Thyroid gland (tissue), 4 donors: ENCODE measurements at regions not wholly inside any gene's neighbourhood (a gene's known extent, or its start where the extent isn't known, plus 50 kb on each side); places are given as distances from the start of the nearest gene placed in this dataset.
"Not testable (repeated sequence)": the region's sequence is repeated elsewhere in the genome, so short reads cannot be mapped to it uniquely, and the experiment has no call there.

Experiments
- DNase-seq, 2 donors: peaks; one replicate each; pipeline ENCODE4 v3.0.0-alpha.2; 2019
- H3K27ac ChIP-seq, 3 donors: fragments of 200-600 bp; sonication (generic); 1 replicate in 2 of 3; 2 replicates in 1 of 3; pipeline ENCODE4 v1.5.1; 2016 to 2019; ENCODE audit warnings: mild to moderate bottlenecking in 1 of 3, moderate library complexity in 1 of 3
- H3K27me3 ChIP-seq: fragments of 200-600 bp; sonication (generic); one replicate; pipeline ENCODE4 v1.5.1; 2019
- H3K36me3 ChIP-seq, 2 donors: fragments of 200-600 bp; sonication (generic); one replicate each; pipeline ENCODE4 v1.5.1; 2016 to 2019
- H3K4me1 ChIP-seq, 2 donors: fragments of 200-600 bp; sonication (generic); one replicate each; pipeline ENCODE4 v1.5.1; 2017 to 2019
- H3K4me3 ChIP-seq, 3 donors: fragments of 200-600 bp; sonication (generic); replicated peaks in 1 of 3; 1 replicate in 2 of 3; 2 replicates in 1 of 3; pipeline ENCODE4 v1.5.1; 2016; ENCODE audit warnings: mild to moderate bottlenecking in 1 of 3
- H3K9me3 ChIP-seq: fragments of 200-600 bp; sonication (generic); one replicate; pipeline ENCODE4 v1.5.1; 2017
- CTCF ChIP-seq, 6 experiments: fragments of 200-600 bp in 3 of 6; fragments of 450-650 bp in 3 of 6; sonication (generic) in 3 of 6; IDR thresholded peaks; one replicate each; pipeline ENCODE4 v1.5.1; 2016 to 2019; ENCODE audit warnings: antibody characterized with exemption in 6 of 6, mild to moderate bottlenecking in 2 of 6, inconsistent platforms in 1 of 6, moderate library complexity in 1 of 6
- POLR2A ChIP-seq, 2 donors: fragments of 450-650 bp; IDR thresholded peaks; one replicate each; pipeline ENCODE4 v1.6.1; 2017; ENCODE audit warnings: antibody characterized with exemption in 2 of 2, mild to moderate bottlenecking in 2 of 2, moderate library complexity in 1 of 2
- WGBS, 2 donors: methylation state at CpG; one replicate each; pipeline ENCODE4 v1.1.5; 2017; 5-methylcytosine and 5-hydroxymethylcytosine counted together
- intact Hi-C: fragments of 100-400 bp; cut with DNase I; formaldehyde crosslinking; loops from one replicate; pipeline ENCODE4 v1.15.1; 2023

- Histone ChIP-seq H3K4me1 (peaks cover 9% of the 10 kb centered on the region in 2 donors), H3K4me3 (no peak overlapping the region), H3K27me3 (no peaks in the 10 kb centered on the region), H3K27ac (no peak overlapping the region), H3K36me3 (no peaks in the 10 kb centered on the region), H3K9me3 (no peaks in the 10 kb centered on the region)
- DNase-seq = no peak
- WGBS, 2 donors = 84 to 91% methylated on average over 5 of the region's 5 CpGs
- intact Hi-C loops = no loop called here
- no peak for TF ChIP-seq CTCF (IDR thresholded peaks at IDR 0.05)
- no peak for TF ChIP-seq POLR2A (IDR thresholded peaks at IDR 0.05)
These were observed 338.2 kb upstream of the TNRC6C start for GRCh38 chr17:77620282-77620681.

GRCh38 chr17:77622084-77622483 lies 336.4 kb upstream of the TNRC6C start:
- H3K36me3 ChIP-seq, H3K27ac ChIP-seq, intact Hi-C loops, H3K27me3 ChIP-seq, DNase-seq, H3K4me3 ChIP-seq, H3K9me3 ChIP-seq, H3K4me1 ChIP-seq: not testable (repeated sequence)
- 97 to 98% methylated on average over 6 of the region's 6 CpGs for WGBS, 2 donors

- 78 to 86% methylated on average over 4 of the region's 4 CpGs for WGBS, 2 donors
- Histone ChIP-seq H3K27me3 (no peaks in the 10 kb centered on the region), H3K27ac (no peak overlapping the region), H3K9me3 (no peaks in the 10 kb centered on the region), H3K4me3 (no peak overlapping the region), H3K4me1 (no peaks in the 10 kb centered on the region), H3K36me3 (no peaks in the 10 kb centered on the region)
- DNase-seq = no peak
- intact Hi-C loops = no loop called here
- no peak for TF ChIP-seq POLR2A (IDR thresholded peaks at IDR 0.05)
- no peak for TF ChIP-seq CTCF (IDR thresholded peaks at IDR 0.05)
These were observed 335.9 kb upstream of the TNRC6C start for GRCh38 chr17:77622647-77623046.

DNA sequence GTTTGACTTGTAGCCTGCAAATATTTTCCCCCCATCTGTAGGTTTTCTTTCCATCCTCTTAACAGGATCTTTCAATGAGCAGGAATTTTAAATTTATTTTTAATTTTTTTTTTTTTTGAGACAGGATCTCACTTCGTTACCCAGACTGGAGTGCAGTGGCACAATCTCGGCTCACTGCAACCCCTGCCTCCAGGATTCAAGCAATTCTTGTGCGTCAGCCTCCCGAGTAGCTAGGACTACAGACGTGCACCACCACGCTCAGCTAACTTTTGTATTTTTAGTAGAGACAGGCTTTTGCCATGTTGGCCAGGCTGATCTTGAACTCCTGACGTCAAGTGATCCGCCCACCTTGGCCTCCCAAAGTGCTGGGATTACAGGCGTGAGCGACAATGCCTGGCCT lies 335.2 kb upstream of the TNRC6C start:
- H3K27ac ChIP-seq, DNase-seq, H3K27me3 ChIP-seq, H3K9me3 ChIP-seq, H3K4me1 ChIP-seq, intact Hi-C loops, H3K4me3 ChIP-seq, H3K36me3 ChIP-seq: not testable (repeated sequence)
- WGBS, 2 donors = 89 to 96% methylated on average over 10 of the region's 10 CpGs

- intact Hi-C loops = no loop called here
- no peak overlapping the region for H3K4me3 ChIP-seq
- no peaks in the 10 kb centered on the region for H3K4me1 ChIP-seq
- no peak overlapping the region for H3K27ac ChIP-seq
- no peak for DNase-seq
- H3K9me3 ChIP-seq = no peaks in the 10 kb centered on the region
- 79 to 87% methylated on average over 2 of the region's 2 CpGs for WGBS, 2 donors
- H3K36me3 ChIP-seq = no peaks in the 10 kb centered on the region
- no peaks in the 10 kb centered on the region for H3K27me3 ChIP-seq
- no peak for TF ChIP-seq POLR2A (IDR thresholded peaks at IDR 0.05)
- no peak for TF ChIP-seq CTCF (IDR thresholded peaks at IDR 0.05)
These were observed 330.5 kb upstream of the TNRC6C start for GRCh38 chr17:77628035-77628434.

GRCh38 chr17:77629284-77629683 lies 329.2 kb upstream of the TNRC6C start:
- DNase-seq, intact Hi-C loops, H3K27ac ChIP-seq, H3K36me3 ChIP-seq, H3K4me3 ChIP-seq, H3K27me3 ChIP-seq, H3K9me3 ChIP-seq, H3K4me1 ChIP-seq: not testable (repeated sequence)
- 83 to 89% methylated on average over 2 of the region's 2 CpGs for WGBS, 2 donors

GRCh38 chr17:77631307-77631706 lies 327.2 kb upstream of the TNRC6C start:
- Histone ChIP-seq H3K27ac (no peak overlapping the region), H3K27me3 (no peaks in the 10 kb centered on the region), H3K36me3 (no peaks in the 10 kb centered on the region), H3K9me3 (no peaks in the 10 kb centered on the region), H3K4me3 (no peak overlapping the region), H3K4me1 (no peaks in the 10 kb centered on the region)
- TF ChIP-seq POLR2A (IDR thresholded peaks at IDR 0.05) (no peak), CTCF (IDR thresholded peaks at IDR 0.05) (no peak)
- WGBS, 2 donors = 93 to 97% methylated on average over 9 of the region's 9 CpGs
- intact Hi-C loops = no loop called here
- no peak for DNase-seq
